ENCODE measurements at regions not wholly inside any gene's neighbourhood (a gene's known extent, or its start where the extent isn't known, plus 50 kb on each side); places are given as distances from the start of the nearest gene placed in this dataset.

- Histone ChIP-seq H3K14ac (ENCODE audit: insufficient read depth, low read length) (no peak overlapping the region), H2BK120ac (ENCODE audit: low read depth, low read length, poor library complexity, severe bottlenecking) (no peak overlapping the region), H3T11ph (ENCODE audit: low read length) (no peak overlapping the region), H3K4me2 (ENCODE audit: insufficient read depth, insufficient read length, low read length) (no peak overlapping the region), H4K8ac (replicated peaks; ENCODE audit: insufficient read length, low read depth, low read length) (no peak overlapping the region), H3K56ac (ENCODE audit: insufficient read length, low read depth, low read length) (no peak overlapping the region), H2BK5ac (ENCODE audit: insufficient read length, low read length) (no peak overlapping the region), H3K27me3 (ENCODE audit: insufficient read depth, low read length) (no peaks in the 10 kb centered on the region), H3K27ac (ENCODE audit: insufficient read length, low read depth, low read length) (no peak overlapping the region), H3K9me3 (ENCODE audit: control insufficient read depth, low read depth, low read length) (no peaks in the 10 kb centered on the region), H3K79me2 (ENCODE audit: insufficient read depth, low read length) (no peaks in the 10 kb centered on the region), H3K9ac (ENCODE audit: extremely low read depth, insufficient read length, low read length) (no peak overlapping the region), H3K23ac (ENCODE audit: insufficient read length, low read depth, low read length) (no peak overlapping the region), H2AFZ (ENCODE audit: low read length) (no peak overlapping the region), H4K5ac (ENCODE audit: insufficient read length, low read depth, low read length) (no peak overlapping the region), H2BK15ac (ENCODE audit: low read depth, low read length) (no peak overlapping the region), H3K4ac (ENCODE audit: low read depth, low read length) (no peak overlapping the region), H3K18ac (ENCODE audit: insufficient read length, low read depth, low read length) (no peak overlapping the region), H3K79me1 (ENCODE audit: insufficient read depth, low read depth, low read length, poor library complexity, severe bottlenecking) (no peaks in the 10 kb centered on the region), H4K20me1 (ENCODE audit: control insufficient read depth, insufficient read depth, insufficient read length) (no peaks in the 10 kb centered on the region), H2AK5ac (ENCODE audit: insufficient read length, low read length) (no peak overlapping the region), H3K4me1 (ENCODE audit: insufficient read depth, low read length) (no peaks in the 10 kb centered on the region; the same call in 1 of the 2 replicates), H2BK20ac (ENCODE audit: low read depth, low read length, poor library complexity, severe bottlenecking) (no peak overlapping the region), H3K23me2 (ENCODE audit: insufficient read length, low read depth, low read length, poor library complexity, severe bottlenecking) (no peaks in the 10 kb centered on the region), H2BK12ac (ENCODE audit: insufficient read length, low read depth, low read length) (no peak overlapping the region), H4K91ac (ENCODE audit: insufficient read length, low read depth, low read length) (no peak overlapping the region)
- TF ChIP-seq CTCF (conservative IDR thresholded peaks at IDR 0.05) = no peak
- Mint-ChIP-seq H3K36me3 (ENCODE audit: insufficient read depth in 1 of 3, low read depth in 3 of 3) (peaks cover 2 to 16% (median 5%) of the 10 kb centered on the region in 3 experiments; a peak in 4 of 7 replicates), H3K4me1 (peaks cover 19 to 23% of the 10 kb centered on the region in 2 experiments), H3K27me3 (ENCODE audit: low read depth) (no peaks in the 10 kb centered on the region; the same call in 1 of the 2 replicates), H3K27ac (no peak overlapping the region), H3K4me3 (no peak overlapping the region), H3K9me3 (no peaks in the 10 kb centered on the region)
- DNase-seq = no peak
- no CpG with 5 or more reads among the region's 7 CpGs for WGBS (ENCODE audit: extremely low coverage, insufficient read length, low lambda C conversion rate)
These were observed 94.1 kb upstream of the BOD1 start for GRCh38 chr5:173710528-173710927.

All from H9 (cell line).